GM21717 (cell line): ENCODE measurements at regions not wholly inside any gene's neighbourhood (a gene's known extent, or its start where the extent isn't known, plus 50 kb on each side); places are given as distances from the start of the nearest gene placed in this dataset.

Experiments
- ATAC-seq: cut with Tn5 transposase; IDR thresholded peaks from one replicate; pipeline ENCODE4 v1.9.1; 2021; ENCODE audit warnings: mild to moderate bottlenecking, moderate library complexity; ENCODE audit not compliant: unreplicated experiment

- ATAC-seq, result no peak
These were observed 289.1 kb downstream of the TRIB2 start for GRCh38 chr2:13005761-13006335.

- no peak for ATAC-seq
These were observed 289.7 kb downstream of the TRIB2 start for GRCh38 chr2:13006426-13006825.

GRCh38 chr2:13006829-13007717, 290.3 kb downstream of the TRIB2 start:
- ATAC-seq, result peak; percentile 86

- ATAC-seq, result no peak
These were observed 292.4 kb downstream of the TRIB2 start for GRCh38 chr2:13009027-13009642.

- ATAC-seq, result no peak
These were observed 293.5 kb downstream of the TRIB2 start for GRCh38 chr2:13010283-13010682.

- ATAC-seq, result no peak
These were observed 298.0 kb downstream of the TRIB2 start for GRCh38 chr2:13014783-13015182.

- no peak for ATAC-seq
These were observed 299.0 kb downstream of the TRIB2 start for GRCh38 chr2:13015532-13016320.

GRCh38 chr2:13018490-13018889, 301.8 kb downstream of the TRIB2 start:
- ATAC-seq, result no peak

GRCh38 chr2:13019781-13020180, 303.0 kb downstream of the TRIB2 start:
- no peak for ATAC-seq

- no peak for ATAC-seq
These were observed 303.7 kb downstream of the TRIB2 start for GRCh38 chr2:13020469-13020868.

GRCh38 chr2:13021470-13021957, 304.8 kb downstream of the TRIB2 start:
- ATAC-seq, result no peak

- no peak for ATAC-seq
These were observed 313.9 kb downstream of the TRIB2 start for GRCh38 chr2:13030606-13031005.

GRCh38 chr2:13034861-13035260, 318.1 kb downstream of the TRIB2 start:
- ATAC-seq, result no peak

GRCh38 chr2:13035866-13036265, 319.1 kb downstream of the TRIB2 start:
- no peak for ATAC-seq

GRCh38 chr2:13040043-13040442, 323.3 kb downstream of the TRIB2 start:
- ATAC-seq, result no peak

- ATAC-seq, result no peak
These were observed 329.9 kb downstream of the TRIB2 start for GRCh38 chr2:13046557-13047165.

GRCh38 chr2:13050764-13051163, 334.0 kb downstream of the TRIB2 start:
- ATAC-seq, result no peak

GRCh38 chr2:13052547-13052946, 335.8 kb downstream of the TRIB2 start:
- no peak for ATAC-seq

GRCh38 chr2:13056259-13056843, 339.6 kb downstream of the TRIB2 start:
- ATAC-seq, result no peak

GRCh38 chr2:13057671-13058070, 340.9 kb downstream of the TRIB2 start:
- ATAC-seq, result no peak
